NT2/D1 (cell line): ENCODE measurements at regions not wholly inside any gene's neighbourhood (a gene's known extent, or its start where the extent isn't known, plus 50 kb on each side); places are given as distances from the start of the nearest gene placed in this dataset.

Experiments
- SUZ12 ChIP-seq: IDR thresholded peaks from 2 replicates; pipeline ENCODE4 v1.6.1; 2011; ENCODE audit not compliant: insufficient read length, insufficient read depth; ENCODE audit errors: extremely low read depth
- YY1 ChIP-seq: IDR thresholded peaks from 2 replicates; pipeline ENCODE4 v1.6.1; 2011; ENCODE audit not compliant: insufficient read length, insufficient read depth
- ZNF274 ChIP-seq: IDR thresholded peaks from 2 replicates; pipeline ENCODE4 v1.6.1; 2011; ENCODE audit warnings: mild to moderate bottlenecking, low read depth, low read length

- TF ChIP-seq YY1, result no peak
- no peak for TF ChIP-seq ZNF274
- no peak for TF ChIP-seq SUZ12
Observed at GRCh38 chr19:30780456-30780855, 408.3 kb downstream of the ZNF536 start.
